ENCODE measurements at regions not wholly inside any gene's neighbourhood (a gene's known extent, or its start where the extent isn't known, plus 50 kb on each side); places are given as distances from the start of the nearest gene placed in this dataset.
"Not testable (repeated sequence)": the region's sequence is repeated elsewhere in the genome, so short reads cannot be mapped to it uniquely, and the experiment has no call there.

DNA sequence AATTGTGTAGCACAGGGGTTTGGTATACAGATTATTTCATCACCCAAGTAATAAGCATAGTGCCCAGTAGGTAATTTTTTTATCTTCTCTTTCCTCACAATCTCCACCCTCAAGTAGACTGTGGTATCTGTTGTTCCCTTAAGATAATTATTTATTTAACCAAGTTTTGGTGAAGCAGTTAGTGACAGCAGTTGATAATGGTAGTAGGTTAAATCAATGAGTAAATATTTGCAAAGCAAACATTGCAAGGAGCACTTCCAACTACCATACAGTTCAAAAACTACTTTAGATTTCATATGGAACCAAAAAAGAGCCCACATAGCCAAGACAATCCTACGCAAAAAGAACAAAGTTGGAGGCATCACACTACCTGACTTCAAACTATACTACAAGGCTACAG lies 291.8 kb downstream of the KCTD12 start:
- Histone ChIP-seq H3K4me1 (peaks cover 9% of the 10 kb centered on the region), H3K27ac (no peak overlapping the region), H3K36me3 (ENCODE audit: low read depth, missing control alignments) (no peaks in the 10 kb centered on the region), H3K27me3 (no peaks in the 10 kb centered on the region), H3K4me3 (no peak overlapping the region), H3K9me3 (no peaks in the 10 kb centered on the region)
- no peak for TF ChIP-seq POLR2A (IDR thresholded peaks at IDR 0.05)
- TF ChIP-seq, protein P1, sequence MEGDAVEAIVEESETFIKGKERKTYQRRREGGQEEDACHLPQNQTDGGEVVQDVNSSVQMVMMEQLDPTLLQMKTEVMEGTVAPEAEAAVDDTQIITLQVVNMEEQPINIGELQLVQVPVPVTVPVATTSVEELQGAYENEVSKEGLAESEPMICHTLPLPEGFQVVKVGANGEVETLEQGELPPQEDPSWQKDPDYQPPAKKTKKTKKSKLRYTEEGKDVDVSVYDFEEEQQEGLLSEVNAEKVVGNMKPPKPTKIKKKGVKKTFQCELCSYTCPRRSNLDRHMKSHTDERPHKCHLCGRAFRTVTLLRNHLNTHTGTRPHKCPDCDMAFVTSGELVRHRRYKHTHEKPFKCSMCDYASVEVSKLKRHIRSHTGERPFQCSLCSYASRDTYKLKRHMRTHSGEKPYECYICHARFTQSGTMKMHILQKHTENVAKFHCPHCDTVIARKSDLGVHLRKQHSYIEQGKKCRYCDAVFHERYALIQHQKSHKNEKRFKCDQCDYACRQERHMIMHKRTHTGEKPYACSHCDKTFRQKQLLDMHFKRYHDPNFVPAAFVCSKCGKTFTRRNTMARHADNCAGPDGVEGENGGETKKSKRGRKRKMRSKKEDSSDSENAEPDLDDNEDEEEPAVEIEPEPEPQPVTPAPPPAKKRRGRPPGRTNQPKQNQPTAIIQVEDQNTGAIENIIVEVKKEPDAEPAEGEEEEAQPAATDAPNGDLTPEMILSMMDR (IDR thresholded peaks at IDR 0.05), result no peak
- DNase-seq, result no peak
- intact Hi-C loops (cut with DNase I; ENCODE audit: low total_unique reads), result no loop called here
- WGBS, 2 donors, result 90 to 93% methylated on average over 1 of the region's 1 CpG

DNA sequence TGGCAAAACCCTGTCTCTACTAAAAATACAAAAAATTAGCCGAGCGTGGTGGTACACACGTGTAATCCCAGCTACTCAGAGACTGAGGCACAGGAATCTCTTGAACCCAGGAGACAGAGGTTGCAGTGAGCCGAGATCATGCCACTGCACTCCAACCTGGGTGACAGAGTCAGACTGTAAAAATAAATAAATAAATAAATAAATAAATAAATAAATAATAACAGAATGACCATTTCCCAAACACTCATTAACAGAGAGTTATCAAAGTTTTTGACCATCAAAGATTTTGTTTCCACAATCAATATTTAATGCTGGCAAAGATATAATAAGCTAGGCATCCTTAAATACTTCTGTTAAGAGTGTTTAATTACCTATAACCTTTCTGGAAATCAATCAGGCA lies 299.4 kb downstream of the KCTD12 start:
- no peaks in the 10 kb centered on the region for H3K27me3 ChIP-seq
- H3K27ac ChIP-seq, result no peak overlapping the region
- no peaks in the 10 kb centered on the region for H3K9me3 ChIP-seq
- no peaks in the 10 kb centered on the region for H3K36me3 ChIP-seq (ENCODE audit: low read depth, missing control alignments)
- 91 to 93% methylated on average over 4 of the region's 4 CpGs for WGBS, 2 donors
- no peak for DNase-seq
- H3K4me3 ChIP-seq, result no peak overlapping the region
- TF ChIP-seq, protein P1 (IDR thresholded peaks at IDR 0.05), result no peak
- TF ChIP-seq POLR2A (IDR thresholded peaks at IDR 0.05), result no peak
- intact Hi-C loops (cut with DNase I; ENCODE audit: low total_unique reads), result no loop called here
- no peaks in the 10 kb centered on the region for H3K4me1 ChIP-seq

DNA sequence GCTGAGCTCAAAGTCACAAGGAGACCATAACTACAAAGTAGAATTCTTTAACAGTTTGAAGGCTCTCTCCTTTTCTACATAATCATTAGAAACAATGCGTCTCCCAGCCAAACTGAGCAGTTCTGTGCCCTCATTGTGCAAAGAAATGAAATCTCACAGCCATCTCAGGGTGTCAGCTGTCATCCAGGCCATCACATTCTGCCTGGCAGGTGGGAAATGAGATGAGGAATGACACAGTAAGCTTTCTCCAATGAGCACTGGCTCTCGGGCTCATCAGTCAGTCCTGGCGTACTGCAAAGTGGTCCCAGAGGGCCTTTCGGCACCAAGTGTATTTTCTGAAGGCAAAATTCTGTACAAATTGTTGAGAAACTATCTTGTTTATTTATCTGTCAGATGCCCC lies 306.5 kb downstream of the KCTD12 start:
- Histone ChIP-seq H3K36me3 (ENCODE audit: low read depth, missing control alignments) (no peaks in the 10 kb centered on the region), H3K9me3 (no peaks in the 10 kb centered on the region), H3K4me1 (no peaks in the 10 kb centered on the region), H3K27me3 (no peaks in the 10 kb centered on the region), H3K4me3 (no peak overlapping the region), H3K27ac (no peak overlapping the region)
- intact Hi-C loops (cut with DNase I; ENCODE audit: low total_unique reads), result no loop called here
- no peak for TF ChIP-seq POLR2A (IDR thresholded peaks at IDR 0.05)
- TF ChIP-seq, protein P1 (IDR thresholded peaks at IDR 0.05), result no peak
- WGBS, 2 donors, result 90 to 97% methylated on average over 4 of the region's 4 CpGs
- no peak for DNase-seq

DNA sequence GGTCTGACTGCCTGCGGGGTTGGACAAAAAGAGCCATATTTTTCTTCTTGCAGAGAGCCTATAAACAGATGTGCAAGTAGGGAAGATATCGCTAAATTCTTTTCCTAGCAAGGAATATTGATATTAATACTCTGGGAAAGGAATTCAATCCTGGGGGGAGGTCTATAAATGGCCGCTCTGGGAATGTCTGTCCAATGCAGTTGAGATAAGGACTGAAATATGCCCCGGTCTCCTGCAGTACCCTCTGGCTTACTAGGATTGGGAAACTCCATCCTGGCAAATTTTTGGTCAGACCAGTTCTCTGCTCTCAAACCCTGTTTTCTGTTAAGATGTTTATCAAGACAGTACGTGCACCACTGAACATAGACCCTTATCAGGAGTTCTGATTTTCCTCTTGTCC lies 310.6 kb downstream of the KCTD12 start:
- WGBS, 2 donors, result 87 to 92% methylated on average over 5 of the region's 5 CpGs
- intact Hi-C loops (cut with DNase I; ENCODE audit: low total_unique reads); H3K27ac ChIP-seq; DNase-seq; H3K4me1 ChIP-seq; H3K9me3 ChIP-seq; H3K36me3 ChIP-seq (ENCODE audit: low read depth, missing control alignments); H3K27me3 ChIP-seq; H3K4me3 ChIP-seq: not testable (repeated sequence)

DNA sequence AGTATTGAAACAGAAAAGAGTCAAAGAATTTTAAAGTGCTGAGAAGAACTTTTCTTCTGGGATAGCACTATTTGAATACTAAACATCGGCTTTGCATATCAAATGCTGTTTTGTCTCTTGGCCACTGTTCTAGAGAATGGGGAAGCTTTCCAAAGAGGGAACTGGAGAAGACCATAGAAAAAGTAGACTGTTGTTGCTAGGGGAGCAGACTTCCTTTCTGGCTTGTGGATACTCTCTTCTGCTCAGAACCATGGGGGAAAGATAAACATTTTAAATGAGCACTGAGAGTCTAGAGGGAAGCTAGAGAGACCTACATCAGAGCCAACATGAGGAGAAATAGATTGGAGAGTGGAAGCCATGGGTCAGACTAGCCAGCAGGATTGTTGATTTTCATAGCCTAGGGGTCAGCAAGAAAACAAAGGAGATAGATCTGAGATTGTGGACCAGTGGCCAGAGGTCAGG lies 315.7 kb downstream of the KCTD12 start:
- no peak overlapping the region for H3K4me3 ChIP-seq
- H3K36me3 ChIP-seq (ENCODE audit: low read depth, missing control alignments), result no peaks in the 10 kb centered on the region
- no peaks in the 10 kb centered on the region for H3K9me3 ChIP-seq
- intact Hi-C loops (cut with DNase I; ENCODE audit: low total_unique reads), result no loop called here
- TF ChIP-seq, protein P1 (IDR thresholded peaks at IDR 0.05), result no peak
- no peak for TF ChIP-seq POLR2A (IDR thresholded peaks at IDR 0.05)
- H3K27me3 ChIP-seq, result no peaks in the 10 kb centered on the region
- no peaks in the 10 kb centered on the region for H3K4me1 ChIP-seq
- 57 to 59% methylated on average over 1 of the region's 1 CpG for WGBS, 2 donors
- DNase-seq, result no peak
- no peak overlapping the region for H3K27ac ChIP-seq

Measured in testis (tissue), 2 donors.